ENCODE measurements at regions not wholly inside any gene's neighbourhood (a gene's known extent, or its start where the extent isn't known, plus 50 kb on each side); places are given as distances from the start of the nearest gene placed in this dataset.
"Not testable (repeated sequence)": the region's sequence is repeated elsewhere in the genome, so short reads cannot be mapped to it uniquely, and the experiment has no call there.

GRCh38 chr3:152671446-152672319 is 163.2 kb upstream of the P2RY1 start:
- peak; percentile 17 for DNase-seq

DNA sequence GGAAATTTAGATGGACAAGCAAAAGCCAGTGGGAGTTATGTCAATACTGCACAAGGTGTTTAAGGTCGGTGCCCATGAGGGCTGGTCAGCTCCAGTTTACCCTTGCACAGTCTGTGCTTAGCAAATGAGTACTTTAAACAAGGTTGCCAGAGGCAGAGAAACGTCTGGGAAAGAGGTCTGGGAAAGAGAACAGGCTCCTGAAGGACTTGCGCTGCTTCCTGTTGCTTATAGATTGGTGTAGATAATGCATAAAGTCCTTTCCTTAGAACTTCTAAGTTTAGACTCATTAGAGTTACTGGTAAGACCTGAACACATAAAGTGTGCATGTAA is 162.6 kb upstream of the P2RY1 start:
- DNase-seq, result no peak

DNA sequence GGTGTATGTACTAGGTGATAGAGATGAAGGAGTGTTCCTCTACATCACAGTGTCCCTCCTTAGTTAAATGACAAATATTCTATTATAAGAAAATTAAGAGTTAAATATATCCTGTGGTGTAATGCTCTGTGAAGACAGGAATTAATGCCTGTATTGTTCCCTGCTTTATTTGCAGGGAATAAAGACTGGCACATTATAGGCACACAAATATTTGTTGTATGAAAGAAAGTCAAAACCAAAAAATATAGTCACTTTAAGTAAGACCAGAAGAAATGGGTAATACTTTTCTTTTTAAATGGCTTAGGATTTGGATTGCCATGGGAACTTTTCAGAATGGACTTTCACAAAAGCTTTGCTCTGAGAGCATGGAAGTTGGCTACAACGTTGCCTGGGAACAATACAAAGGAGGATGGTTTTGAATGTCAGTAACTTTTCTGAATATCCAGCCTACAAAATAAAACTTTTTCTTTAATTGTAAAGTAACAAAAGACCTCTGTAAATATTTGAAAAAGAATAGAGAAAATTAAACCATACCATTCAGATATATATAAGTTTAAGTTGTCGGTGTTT is 158.0 kb upstream of the P2RY1 start:
- no peak for DNase-seq

DNA sequence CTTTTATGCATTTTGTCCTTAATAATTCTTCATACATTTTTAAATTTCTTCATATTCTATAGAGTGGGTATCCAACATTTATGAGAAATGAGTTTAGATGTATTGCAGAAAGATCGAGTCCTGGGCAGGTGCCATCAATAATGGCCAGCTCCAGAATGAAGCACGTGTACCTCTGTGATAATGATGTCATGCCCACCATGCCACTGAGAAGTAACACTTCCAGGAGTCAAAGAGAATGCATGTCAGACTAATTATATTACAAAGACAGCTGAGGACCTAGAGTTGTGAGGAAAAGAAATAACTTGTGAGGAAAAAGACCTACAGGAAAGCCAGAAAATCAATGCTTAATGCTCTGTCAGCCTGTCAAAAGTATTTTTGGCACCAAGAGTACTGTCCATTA is 157.4 kb upstream of the P2RY1 start:
- DNase-seq, result no peak

DNA sequence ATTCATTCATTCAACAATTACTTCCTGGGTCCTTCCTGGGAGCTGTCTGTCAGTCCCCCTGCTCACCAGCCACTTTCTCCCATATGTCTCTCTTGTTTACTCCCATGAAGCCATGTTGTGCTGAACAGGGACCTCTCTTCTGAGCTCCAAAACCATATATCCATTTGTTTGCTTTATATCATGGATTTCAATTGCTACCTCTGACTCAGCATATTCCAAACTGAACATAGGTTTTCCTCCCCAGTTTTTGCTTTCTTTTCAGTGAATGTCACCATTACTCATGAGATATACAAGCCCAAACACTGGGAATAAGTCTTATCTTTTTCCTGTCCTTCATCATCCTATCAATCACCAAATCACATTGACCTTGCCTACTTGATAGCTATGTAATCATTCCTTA is 152.5 kb upstream of the P2RY1 start:
- DNase-seq, result no peak

DNA sequence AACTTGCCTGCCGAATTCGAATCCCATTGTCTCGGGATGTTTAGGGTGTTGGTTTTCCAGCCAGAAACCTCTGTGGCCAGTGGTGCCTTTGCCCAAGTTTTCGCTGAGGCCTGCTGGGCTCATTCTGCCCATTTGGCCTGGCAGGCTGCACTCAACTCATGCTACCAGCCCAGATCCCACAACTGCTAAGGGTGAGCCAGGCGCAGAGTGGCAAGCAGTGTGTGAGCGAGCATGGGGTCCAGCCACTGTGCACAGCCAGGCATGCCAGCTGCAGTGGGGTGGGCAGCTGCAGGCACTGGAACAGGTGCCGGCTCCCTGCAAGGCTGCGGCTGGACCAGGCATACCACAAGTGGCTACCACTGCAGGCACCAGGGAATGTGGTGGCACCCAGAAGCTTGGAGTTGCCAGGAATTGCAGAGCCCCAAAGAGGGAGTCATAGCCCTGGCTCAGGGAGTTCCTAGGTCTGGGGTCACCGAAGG is 151.4 kb upstream of the P2RY1 start:
- no peak for DNase-seq

GRCh38 chr3:152684279-152684678 is 150.7 kb upstream of the P2RY1 start:
- no peak for DNase-seq

- DNase-seq, result no peak
These were observed 146.6 kb upstream of the P2RY1 start for GRCh38 chr3:152688313-152688712.

DNA sequence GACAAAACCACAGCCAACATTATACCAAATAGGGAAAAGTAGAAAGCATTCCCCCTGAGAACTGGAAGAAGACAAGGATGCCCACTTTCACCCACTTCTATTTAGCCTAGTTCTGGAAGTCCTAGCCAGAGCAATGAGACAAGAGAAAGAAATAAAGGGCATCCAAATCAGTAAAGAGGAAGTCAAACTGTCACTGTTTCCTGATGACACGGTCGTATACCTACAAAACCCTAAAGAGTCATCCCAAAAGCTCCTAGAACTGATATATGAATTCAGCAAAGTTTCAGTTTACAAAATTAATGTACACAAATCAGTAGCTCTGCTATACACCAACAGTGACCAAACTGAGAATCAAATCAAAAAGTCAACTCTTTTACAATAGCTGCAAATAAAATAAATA is 142.6 kb upstream of the P2RY1 start:
- not testable (repeated sequence) for DNase-seq

DNA sequence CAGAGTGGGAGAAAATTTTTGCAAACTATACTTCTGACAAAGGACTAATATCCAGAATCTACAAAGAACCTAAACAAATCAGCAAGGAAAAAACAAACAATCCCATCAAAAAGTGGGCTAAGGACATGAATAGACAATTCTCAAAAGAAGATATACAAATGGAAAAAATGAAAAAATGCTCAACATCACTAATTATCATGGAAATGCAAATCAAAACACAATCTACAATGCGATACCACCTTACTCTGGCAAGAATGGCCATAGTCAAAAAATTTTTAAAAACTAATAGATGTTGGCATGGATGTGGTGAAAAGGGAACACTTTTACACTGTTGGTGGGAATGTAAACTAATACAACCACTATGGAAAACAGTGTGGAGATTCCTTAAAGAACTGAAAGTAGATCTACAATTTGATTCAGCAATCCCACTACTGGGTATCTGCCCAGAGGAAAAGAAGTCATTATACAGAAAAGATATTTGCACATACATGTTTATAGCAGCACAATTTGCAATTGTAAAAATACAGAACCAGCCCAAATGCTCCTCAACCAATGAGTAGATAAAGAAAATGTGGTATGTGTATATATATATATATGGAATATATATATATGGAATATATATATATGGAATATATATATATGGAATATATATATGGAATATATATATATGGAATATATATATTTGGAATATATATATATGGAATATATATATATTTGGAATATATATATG is 141.2 kb upstream of the P2RY1 start:
- DNase-seq, result not testable (repeated sequence)

- no peak for DNase-seq
These were observed 139.1 kb upstream of the P2RY1 start for GRCh38 chr3:152695840-152696239.

GRCh38 chr3:152696962-152697361 is 138.0 kb upstream of the P2RY1 start:
- DNase-seq, result no peak

GRCh38 chr3:152703245-152703890 is 131.6 kb upstream of the P2RY1 start:
- DNase-seq, result no peak

- peak; percentile 19 for DNase-seq
These were observed 127.8 kb upstream of the P2RY1 start for GRCh38 chr3:152706991-152707713.

GRCh38 chr3:152709659-152710058 is 125.3 kb upstream of the P2RY1 start:
- no peak for DNase-seq

- no peak for DNase-seq
These were observed 124.4 kb upstream of the P2RY1 start for GRCh38 chr3:152710549-152710948.

- peak; percentile 18 for DNase-seq
These were observed 120.9 kb upstream of the P2RY1 start for GRCh38 chr3:152713989-152714388.

DNA sequence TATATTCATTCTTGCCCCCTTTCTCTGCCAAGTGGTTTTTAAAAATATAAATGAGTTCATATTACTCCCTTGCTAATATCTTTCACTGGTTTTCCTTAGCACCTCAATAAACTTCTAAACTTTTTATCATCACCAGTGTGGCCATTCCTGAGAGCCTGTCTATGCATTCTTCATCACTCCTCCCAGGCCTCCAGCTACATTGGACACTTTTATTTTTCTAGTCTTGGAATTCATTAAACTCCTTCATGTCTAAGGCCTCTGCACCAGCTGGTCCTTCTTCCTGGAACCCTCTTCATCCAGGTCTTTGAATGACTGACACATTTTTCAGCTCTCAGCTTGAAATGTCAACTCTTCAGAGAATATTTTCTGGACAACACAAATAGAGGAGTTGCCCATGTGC is 120.4 kb upstream of the P2RY1 start:
- DNase-seq, result no peak

DNA sequence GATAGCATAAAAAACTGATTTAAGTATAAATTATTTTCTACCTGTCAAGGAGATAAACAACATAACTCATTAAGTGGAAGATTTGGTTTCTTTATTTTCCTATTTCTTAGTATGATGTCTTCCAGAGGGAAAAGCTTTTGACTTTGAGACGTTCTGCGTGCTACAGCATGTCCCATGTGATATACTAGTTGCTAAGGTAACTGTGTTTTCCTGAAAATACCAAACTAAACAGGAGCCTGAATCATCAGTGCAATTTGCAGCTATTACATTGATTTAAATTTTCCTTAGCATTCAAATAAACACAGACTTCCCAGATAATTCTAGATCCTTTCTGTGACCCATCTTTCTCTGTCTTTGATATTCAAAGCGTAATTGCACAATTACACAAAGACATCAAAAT is 117.7 kb upstream of the P2RY1 start:
- no peak for DNase-seq

DNA sequence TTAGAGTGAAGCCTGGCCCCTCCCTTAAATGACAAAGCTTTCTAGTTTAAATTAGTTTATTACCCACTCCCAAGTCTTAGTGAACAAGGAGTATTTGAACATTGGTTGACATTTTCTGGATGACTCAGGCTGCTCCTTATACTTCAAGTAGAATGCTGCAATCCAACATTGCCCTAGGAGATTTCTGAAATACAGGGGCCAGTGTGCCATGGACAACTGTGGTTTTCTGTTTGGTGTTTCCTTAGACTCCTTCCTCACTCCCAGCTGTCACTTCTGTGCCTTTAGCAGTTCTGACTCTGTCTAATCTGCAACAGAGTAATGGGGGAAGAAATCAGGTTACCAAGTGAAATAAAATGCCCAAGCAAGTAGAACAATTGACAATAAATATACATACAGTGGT is 116.1 kb upstream of the P2RY1 start:
- DNase-seq, result no peak

- peak; percentile 58 for DNase-seq
These were observed 115.7 kb upstream of the P2RY1 start for GRCh38 chr3:152719264-152719663.

- no peak for DNase-seq
These were observed 113.8 kb upstream of the P2RY1 start for GRCh38 chr3:152720951-152721718.
